Lower leg skin (tissue), 4 donors: ENCODE measurements at regions not wholly inside any gene's neighbourhood (a gene's known extent, or its start where the extent isn't known, plus 50 kb on each side); places are given as distances from the start of the nearest gene placed in this dataset.

Experiments used
- DNase-seq, 2 donors: peaks; one replicate each; pipeline ENCODE4 v3.0.0-alpha.2; 2019; ENCODE audit warnings: low spot score in 2 of 2
- H3K4me3 ChIP-seq: fragments of 200-600 bp; sonication (generic); 2 replicates; pipeline ENCODE4 v1.5.1; 2017; ENCODE audit warnings: mild to moderate bottlenecking, low read depth; ENCODE audit not compliant: poor library complexity, severe bottlenecking
- POLR2A ChIP-seq, 2 donors: fragments of 450-650 bp; IDR thresholded peaks; one replicate each; pipeline ENCODE4 v1.6.1; 2016 to 2017; ENCODE audit warnings: antibody characterized with exemption in 2 of 2, mild to moderate bottlenecking in 1 of 2, moderate library complexity in 1 of 2
- WGBS, 2 donors: methylation state at CpG; one replicate each; pipeline ENCODE4 v1.1.5; 2018; 5-methylcytosine and 5-hydroxymethylcytosine counted together
- intact Hi-C: fragments of 100-400 bp; cut with DNase I; formaldehyde crosslinking; loops from one replicate; pipeline ENCODE4 v1.15.0; 2023; ENCODE audit warnings: low total_unique reads
- TF ChIP-seq, protein P1 (sequence below), 3 donors: fragments of 450-650 bp; IDR thresholded peaks; one replicate each; pipeline ENCODE4 v1.5.1; 2016; ENCODE audit warnings: antibody characterized with exemption in 3 of 3, mild to moderate bottlenecking in 3 of 3, moderate library complexity in 2 of 3

DNA sequence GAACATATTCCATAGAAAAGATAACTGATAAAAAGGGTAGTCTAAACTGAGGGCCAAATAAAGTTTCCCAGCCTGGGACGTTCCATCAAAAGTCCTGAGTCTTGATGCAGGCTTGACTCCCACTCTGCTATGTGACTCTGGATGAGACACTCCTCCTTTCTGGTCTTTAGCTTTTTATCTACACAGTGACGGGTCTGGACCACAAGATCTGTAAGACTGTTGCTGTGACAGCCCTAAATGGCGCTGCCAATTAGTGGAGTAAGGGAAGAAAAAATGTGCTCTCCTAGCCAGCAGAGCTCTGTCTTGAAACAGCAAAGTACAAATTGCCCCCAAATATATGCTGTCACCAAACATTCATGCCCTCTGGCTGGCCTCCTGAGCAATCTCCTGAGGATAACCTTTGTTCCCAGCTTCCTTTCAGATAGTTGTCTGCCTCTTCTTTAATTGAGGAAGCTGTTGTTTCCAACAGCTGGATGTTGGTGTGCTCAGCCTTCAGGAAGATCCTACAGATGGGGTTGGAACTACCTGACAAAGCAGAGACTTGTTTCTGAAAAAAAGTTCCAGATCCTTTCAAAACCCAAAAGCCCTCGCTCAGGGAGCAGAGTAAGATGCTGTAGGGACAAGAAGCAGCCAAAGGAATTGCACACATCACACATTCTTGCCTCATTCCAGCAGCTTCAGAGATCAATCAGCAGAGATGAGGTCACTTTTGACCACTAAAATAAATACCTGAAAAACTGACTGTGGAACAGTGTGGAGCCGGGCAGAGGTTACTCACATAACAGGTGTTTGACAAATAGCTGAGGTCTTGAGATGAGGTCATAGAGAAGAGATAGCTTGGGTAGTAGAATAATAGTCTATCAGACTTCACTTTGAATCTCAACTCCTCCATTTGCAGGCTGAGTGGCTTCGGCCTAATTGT is 383.4 kb upstream of the FGF13 start:
- WGBS, 2 donors: 70 to 72% methylated on average over 6 of the region's 6 CpGs
- no peak overlapping the region for H3K4me3 ChIP-seq
- no peak for DNase-seq
- TF ChIP-seq, protein P1, sequence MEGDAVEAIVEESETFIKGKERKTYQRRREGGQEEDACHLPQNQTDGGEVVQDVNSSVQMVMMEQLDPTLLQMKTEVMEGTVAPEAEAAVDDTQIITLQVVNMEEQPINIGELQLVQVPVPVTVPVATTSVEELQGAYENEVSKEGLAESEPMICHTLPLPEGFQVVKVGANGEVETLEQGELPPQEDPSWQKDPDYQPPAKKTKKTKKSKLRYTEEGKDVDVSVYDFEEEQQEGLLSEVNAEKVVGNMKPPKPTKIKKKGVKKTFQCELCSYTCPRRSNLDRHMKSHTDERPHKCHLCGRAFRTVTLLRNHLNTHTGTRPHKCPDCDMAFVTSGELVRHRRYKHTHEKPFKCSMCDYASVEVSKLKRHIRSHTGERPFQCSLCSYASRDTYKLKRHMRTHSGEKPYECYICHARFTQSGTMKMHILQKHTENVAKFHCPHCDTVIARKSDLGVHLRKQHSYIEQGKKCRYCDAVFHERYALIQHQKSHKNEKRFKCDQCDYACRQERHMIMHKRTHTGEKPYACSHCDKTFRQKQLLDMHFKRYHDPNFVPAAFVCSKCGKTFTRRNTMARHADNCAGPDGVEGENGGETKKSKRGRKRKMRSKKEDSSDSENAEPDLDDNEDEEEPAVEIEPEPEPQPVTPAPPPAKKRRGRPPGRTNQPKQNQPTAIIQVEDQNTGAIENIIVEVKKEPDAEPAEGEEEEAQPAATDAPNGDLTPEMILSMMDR (IDR thresholded peaks at IDR 0.05): no peak
- TF ChIP-seq POLR2A (IDR thresholded peaks at IDR 0.05): no peak
- intact Hi-C loops: no loop called here

DNA sequence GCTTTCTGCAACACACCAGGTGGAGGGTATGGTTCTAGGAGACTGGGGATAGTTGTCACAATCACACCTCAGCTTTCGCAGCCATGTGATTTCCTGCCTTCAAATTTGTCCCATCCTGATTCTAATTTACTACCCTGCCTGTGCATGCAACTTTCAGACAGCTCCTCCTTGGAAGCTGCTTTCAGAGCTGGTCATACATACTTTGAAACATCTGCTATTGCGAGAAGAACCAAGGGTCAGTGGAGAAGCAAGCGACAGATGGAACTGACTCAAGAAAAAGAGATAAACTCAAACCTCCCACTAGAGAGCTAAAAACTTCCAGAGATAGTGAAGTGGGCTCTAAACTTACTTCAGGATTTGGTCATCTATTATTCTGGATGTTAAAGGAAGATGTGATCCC is 381.7 kb upstream of the FGF13 start:
- DNase-seq: no peak
- H3K4me3 ChIP-seq: no peak overlapping the region
- TF ChIP-seq, protein P1 (IDR thresholded peaks at IDR 0.05): no peak
- no peak for TF ChIP-seq POLR2A (IDR thresholded peaks at IDR 0.05)
- intact Hi-C loops: no loop called here
- WGBS, 2 donors: 77 to 79% methylated on average over 3 of the region's 3 CpGs

DNA sequence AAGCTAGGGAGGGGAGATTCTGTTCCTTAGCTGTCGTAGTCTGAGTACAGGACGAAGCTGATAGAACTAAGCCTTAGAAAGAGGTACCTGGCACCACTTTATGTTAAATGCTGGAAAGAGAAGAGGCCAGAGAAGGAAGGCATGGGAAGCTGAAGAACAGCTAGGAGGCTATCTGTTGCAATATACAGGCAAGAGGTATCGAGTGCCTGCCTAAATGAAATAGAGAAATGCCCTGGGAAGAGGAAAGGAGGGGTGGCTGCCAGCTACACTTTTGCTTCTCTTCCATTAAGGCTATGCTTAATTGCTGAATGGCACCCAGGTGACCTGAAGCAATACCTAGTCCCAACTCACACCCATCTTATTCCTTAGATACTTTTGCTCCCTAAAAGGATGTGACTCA is 380.4 kb upstream of the FGF13 start:
- no peak for TF ChIP-seq POLR2A (IDR thresholded peaks at IDR 0.05)
- TF ChIP-seq, protein P1 (IDR thresholded peaks at IDR 0.05): no peak
- intact Hi-C loops: no loop called here
- 39 to 76% methylated on average over 3 of the region's 3 CpGs for WGBS, 2 donors
- no peak overlapping the region for H3K4me3 ChIP-seq
- no peak for DNase-seq

DNA sequence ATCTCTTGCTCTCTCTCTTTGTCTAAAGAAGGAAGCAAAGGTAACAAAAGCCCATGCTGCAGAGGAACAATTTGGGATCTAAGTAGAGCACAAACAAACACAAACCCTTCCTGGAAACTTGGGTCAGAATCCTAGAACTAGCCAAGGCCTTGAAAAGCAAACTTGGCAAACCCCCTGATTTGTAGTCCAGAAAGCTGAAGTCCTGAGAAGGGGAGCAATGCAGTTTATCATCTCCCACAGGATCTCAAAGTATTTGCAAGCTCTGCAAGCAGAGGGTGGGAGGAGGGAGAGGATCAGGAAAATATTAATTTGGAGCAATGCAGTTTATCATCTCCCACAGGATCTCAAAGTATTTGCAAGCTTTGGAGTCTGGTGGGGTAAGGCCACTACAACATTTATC is 379.5 kb upstream of the FGF13 start:
- DNase-seq: no peak
- intact Hi-C loops: no loop called here

DNA sequence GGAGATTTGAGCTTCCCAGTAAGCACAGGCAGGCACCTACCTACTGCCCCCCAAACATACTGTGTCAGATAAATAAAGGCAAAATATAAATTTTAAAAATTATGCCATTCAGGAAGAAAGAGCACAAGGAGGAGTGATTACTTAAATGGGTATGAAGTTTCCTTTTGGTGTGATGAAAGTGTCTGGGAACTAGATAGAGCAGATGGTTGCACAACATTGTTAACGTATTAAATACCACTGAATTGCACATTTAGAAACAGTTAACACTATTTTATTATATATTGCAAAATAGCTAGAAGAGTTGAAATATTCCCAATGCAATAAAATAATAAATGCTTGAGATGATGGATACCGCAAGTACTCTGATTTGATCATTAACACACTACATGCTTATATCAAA is 374.7 kb upstream of the FGF13 start:
- 60 to 70% methylated on average over 2 of the region's 2 CpGs for WGBS, 2 donors
- no peak for DNase-seq
- TF ChIP-seq, protein P1 (IDR thresholded peaks at IDR 0.05): no peak
- TF ChIP-seq POLR2A (IDR thresholded peaks at IDR 0.05): no peak
- intact Hi-C loops: no loop called here
- no peak overlapping the region for H3K4me3 ChIP-seq

More for the DNA sequence above, 379.5 kb upstream of the FGF13 start:
- H3K4me3 ChIP-seq: no peak overlapping the region
- TF ChIP-seq, protein P1 (IDR thresholded peaks at IDR 0.05): no peak
- TF ChIP-seq POLR2A (IDR thresholded peaks at IDR 0.05): no peak

DNA sequence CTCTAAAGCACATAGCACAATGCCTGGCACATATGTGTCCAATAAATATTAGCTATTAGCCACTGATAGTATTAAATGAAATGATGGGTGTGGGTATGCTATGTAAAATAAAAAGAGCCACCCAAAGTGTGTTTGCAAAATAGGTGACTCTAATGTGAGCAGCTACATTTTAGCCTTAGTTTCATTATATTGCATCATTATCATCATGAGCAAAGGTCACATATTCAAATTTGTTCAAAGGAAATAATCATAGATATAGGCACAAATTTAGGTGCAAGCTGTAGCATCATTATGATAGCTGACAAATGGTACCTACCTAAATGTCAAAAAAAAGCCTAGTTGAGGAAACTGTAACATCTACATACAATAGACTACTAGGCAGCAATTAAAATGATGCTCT is 373.9 kb upstream of the FGF13 start:
- no peak for TF ChIP-seq POLR2A (IDR thresholded peaks at IDR 0.05)
- TF ChIP-seq, protein P1 (IDR thresholded peaks at IDR 0.05): no peak
- no peak for DNase-seq

More for the DNA sequence above, 373.9 kb upstream of the FGF13 start:
- no peak overlapping the region for H3K4me3 ChIP-seq
- intact Hi-C loops: no loop called here
